Jurkat, Clone E6-1 (cell line): ENCODE measurements at regions not wholly inside any gene's neighbourhood (a gene's known extent, or its start where the extent isn't known, plus 50 kb on each side); places are given as distances from the start of the nearest gene placed in this dataset.

ENCODE experiments used
- DNase-seq: peaks from one replicate; pipeline ENCODE4 v3.0.0-alpha.2; 2011; ENCODE audit warnings: low read depth, low spot score
- H3K4me3 ChIP-seq: 2 replicates; pipeline ENCODE4 v1.5.1; 2011; ENCODE audit warnings: mild to moderate bottlenecking, low read length, control low read depth, moderate library complexity

GRCh38 chr4:128384765-128385598, 97.4 kb upstream of the PGRMC2 start:
- H3K4me3 ChIP-seq: no peak overlapping the region
- DNase-seq: no peak

GRCh38 chr4:128384091-128384520, 96.5 kb upstream of the PGRMC2 start:
- no peak for DNase-seq
- H3K4me3 ChIP-seq: no peak overlapping the region

GRCh38 chr4:128381748-128382559, 94.3 kb upstream of the PGRMC2 start:
- no peak overlapping the region for H3K4me3 ChIP-seq
- DNase-seq: no peak

- no peak overlapping the region for H3K4me3 ChIP-seq
- no peak for DNase-seq
These were observed 92.7 kb upstream of the PGRMC2 start for GRCh38 chr4:128380306-128380705.

GRCh38 chr4:128379860-128380259, 92.2 kb upstream of the PGRMC2 start:
- no peak for DNase-seq

GRCh38 chr4:128378668-128379067, 91.1 kb upstream of the PGRMC2 start:
- H3K4me3 ChIP-seq: no peak overlapping the region
- no peak for DNase-seq

More at GRCh38 chr4:128379860-128380259, 92.2 kb upstream of the PGRMC2 start:
- no peak overlapping the region for H3K4me3 ChIP-seq

- DNase-seq: no peak
- no peak overlapping the region for H3K4me3 ChIP-seq
These were observed 89.3 kb upstream of the PGRMC2 start for GRCh38 chr4:128376958-128377357.

GRCh38 chr4:128376303-128376702, 88.7 kb upstream of the PGRMC2 start:
- no peak for DNase-seq
- H3K4me3 ChIP-seq: no peak overlapping the region

GRCh38 chr4:128373628-128374027, 86.0 kb upstream of the PGRMC2 start:
- no peak overlapping the region for H3K4me3 ChIP-seq
- DNase-seq: no peak

GRCh38 chr4:128371876-128372275, 84.3 kb upstream of the PGRMC2 start:
- H3K4me3 ChIP-seq: no peak overlapping the region
- DNase-seq: no peak

GRCh38 chr4:128371001-128371777, 83.6 kb upstream of the PGRMC2 start:
- H3K4me3 ChIP-seq: no peak overlapping the region
- DNase-seq: no peak

GRCh38 chr4:128366212-128366611, 78.6 kb upstream of the PGRMC2 start:
- no peak overlapping the region for H3K4me3 ChIP-seq
- DNase-seq: no peak

- no peak overlapping the region for H3K4me3 ChIP-seq
- no peak for DNase-seq
These were observed 77.0 kb upstream of the PGRMC2 start for GRCh38 chr4:128364565-128364964.

GRCh38 chr4:128363966-128364365, 76.4 kb upstream of the PGRMC2 start:
- no peak for DNase-seq
- H3K4me3 ChIP-seq: no peak overlapping the region

GRCh38 chr4:128362760-128363159, 75.1 kb upstream of the PGRMC2 start:
- no peak overlapping the region for H3K4me3 ChIP-seq
- DNase-seq: no peak

- DNase-seq: no peak
- no peak overlapping the region for H3K4me3 ChIP-seq
These were observed 71.8 kb upstream of the PGRMC2 start for GRCh38 chr4:128359422-128359821.

GRCh38 chr4:128358913-128359279, 71.3 kb upstream of the PGRMC2 start:
- DNase-seq: no peak

GRCh38 chr4:128358231-128358912, 70.8 kb upstream of the PGRMC2 start:
- H3K4me3 ChIP-seq: no peak overlapping the region
- DNase-seq: no peak

More at GRCh38 chr4:128358913-128359279, 71.3 kb upstream of the PGRMC2 start:
- no peak overlapping the region for H3K4me3 ChIP-seq

GRCh38 chr4:128357286-128357685, 69.7 kb upstream of the PGRMC2 start:
- no peak for DNase-seq
- no peak overlapping the region for H3K4me3 ChIP-seq
